ENCODE measurements at regions not wholly inside any gene's neighbourhood (a gene's known extent, or its start where the extent isn't known, plus 50 kb on each side); places are given as distances from the start of the nearest gene placed in this dataset.

DNA sequence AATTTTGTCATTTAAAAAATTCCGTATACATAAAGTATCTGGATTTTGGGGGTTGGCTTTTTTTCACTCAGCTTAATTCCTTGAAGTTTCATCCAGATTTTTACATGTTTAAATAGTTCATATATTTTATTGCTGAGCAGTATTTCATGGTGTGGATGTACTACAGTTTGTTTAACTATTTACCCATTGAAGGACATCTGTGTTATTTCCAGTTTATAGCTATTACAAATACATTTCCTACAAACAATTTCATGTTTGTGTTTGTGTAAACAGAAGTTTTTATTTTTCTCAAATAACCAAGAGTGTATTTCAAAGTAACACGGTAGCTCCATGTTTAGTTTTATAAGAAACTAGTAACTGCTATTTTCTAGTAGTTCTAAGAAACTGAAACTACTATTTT, 299.7 kb upstream of the ANO3 start:
- H3K27ac ChIP-seq: no peak overlapping the region
- TF ChIP-seq, protein P1, sequence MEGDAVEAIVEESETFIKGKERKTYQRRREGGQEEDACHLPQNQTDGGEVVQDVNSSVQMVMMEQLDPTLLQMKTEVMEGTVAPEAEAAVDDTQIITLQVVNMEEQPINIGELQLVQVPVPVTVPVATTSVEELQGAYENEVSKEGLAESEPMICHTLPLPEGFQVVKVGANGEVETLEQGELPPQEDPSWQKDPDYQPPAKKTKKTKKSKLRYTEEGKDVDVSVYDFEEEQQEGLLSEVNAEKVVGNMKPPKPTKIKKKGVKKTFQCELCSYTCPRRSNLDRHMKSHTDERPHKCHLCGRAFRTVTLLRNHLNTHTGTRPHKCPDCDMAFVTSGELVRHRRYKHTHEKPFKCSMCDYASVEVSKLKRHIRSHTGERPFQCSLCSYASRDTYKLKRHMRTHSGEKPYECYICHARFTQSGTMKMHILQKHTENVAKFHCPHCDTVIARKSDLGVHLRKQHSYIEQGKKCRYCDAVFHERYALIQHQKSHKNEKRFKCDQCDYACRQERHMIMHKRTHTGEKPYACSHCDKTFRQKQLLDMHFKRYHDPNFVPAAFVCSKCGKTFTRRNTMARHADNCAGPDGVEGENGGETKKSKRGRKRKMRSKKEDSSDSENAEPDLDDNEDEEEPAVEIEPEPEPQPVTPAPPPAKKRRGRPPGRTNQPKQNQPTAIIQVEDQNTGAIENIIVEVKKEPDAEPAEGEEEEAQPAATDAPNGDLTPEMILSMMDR (IDR thresholded peaks at IDR 0.05): no peak
- no peak for TF ChIP-seq POLR2AphosphoS5 (IDR thresholded peaks at IDR 0.05)
- TF ChIP-seq POLR2A (IDR thresholded peaks at IDR 0.05): no peak
- no peak for TF ChIP-seq EP300 (IDR thresholded peaks at IDR 0.05)
- WGBS, 2 donors: 34 to 43% methylated on average over 2 of the region's 2 CpGs
- DNase-seq: no peak
- no peaks in the 10 kb centered on the region for H3K27me3 ChIP-seq
- no peaks in the 10 kb centered on the region for H3K9me3 ChIP-seq
- no peak overlapping the region for H3K4me3 ChIP-seq
- H3K4me1 ChIP-seq: no peaks in the 10 kb centered on the region
- ATAC-seq (ENCODE audit: low FRiP score in 2 of 2): no peak
- H3K36me3 ChIP-seq: no peaks in the 10 kb centered on the region

DNA sequence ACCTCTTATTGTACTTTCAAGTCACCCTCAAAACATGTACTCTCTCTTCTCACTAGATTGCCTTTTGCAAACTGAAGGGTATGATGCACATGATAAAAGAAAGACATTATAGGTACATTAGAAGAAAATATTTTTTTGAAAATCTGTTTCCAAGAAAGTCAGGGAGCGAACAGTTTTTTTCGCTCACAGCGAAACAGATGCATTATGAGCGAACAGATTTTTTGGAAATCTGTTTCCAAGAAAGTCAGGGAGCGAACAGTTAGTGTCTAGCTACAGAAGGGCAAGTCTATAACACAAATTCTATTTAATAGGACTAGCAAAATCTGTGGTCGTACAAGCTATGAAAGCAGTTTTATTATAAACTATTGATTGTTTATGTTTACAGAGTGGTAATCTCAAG, 296.2 kb upstream of the ANO3 start:
- Histone ChIP-seq H3K27me3 (no peaks in the 10 kb centered on the region), H3K36me3 (no peaks in the 10 kb centered on the region), H3K4me3 (no peak overlapping the region), H3K27ac (no peak overlapping the region), H3K4me1 (no peaks in the 10 kb centered on the region), H3K9me3 (no peaks in the 10 kb centered on the region)
- TF ChIP-seq EP300 (IDR thresholded peaks at IDR 0.05) (no peak), POLR2AphosphoS5 (IDR thresholded peaks at IDR 0.05) (no peak), POLR2A (IDR thresholded peaks at IDR 0.05) (no peak)
- TF ChIP-seq, protein P1 (IDR thresholded peaks at IDR 0.05): no peak
- ATAC-seq (ENCODE audit: low FRiP score in 2 of 2) (no peak), DNase-seq (no peak)
- 93 to 94% methylated on average over 5 of the region's 6 CpGs for WGBS, 2 donors

DNA sequence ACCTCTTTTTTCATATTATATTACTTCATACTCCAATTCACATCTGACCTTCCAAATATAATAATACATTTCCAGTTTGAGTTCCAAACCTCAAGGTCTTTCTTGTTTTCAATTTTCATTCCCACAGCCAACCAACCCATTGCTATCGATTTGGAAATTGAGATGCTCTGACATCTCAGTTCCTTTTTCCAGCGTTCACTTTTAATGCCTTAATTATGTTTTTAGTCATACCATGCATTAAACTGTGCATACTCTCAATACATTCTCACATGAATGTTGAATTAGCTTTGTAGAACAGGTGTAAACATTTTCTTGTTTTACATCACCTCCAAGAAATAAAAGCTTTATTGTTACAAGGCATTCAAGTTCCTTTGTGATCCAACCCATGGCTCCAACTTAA, 294.2 kb upstream of the ANO3 start:
- no peak for TF ChIP-seq EP300 (IDR thresholded peaks at IDR 0.05)
- no peak for TF ChIP-seq POLR2AphosphoS5 (IDR thresholded peaks at IDR 0.05)
- TF ChIP-seq, protein P1 (IDR thresholded peaks at IDR 0.05): no peak
- no peak for TF ChIP-seq POLR2A (IDR thresholded peaks at IDR 0.05)
- Histone ChIP-seq H3K4me3 (no peak overlapping the region), H3K4me1 (no peaks in the 10 kb centered on the region), H3K27me3 (no peaks in the 10 kb centered on the region), H3K36me3 (no peaks in the 10 kb centered on the region), H3K27ac (no peak overlapping the region), H3K9me3 (no peaks in the 10 kb centered on the region)
- no peak for DNase-seq
- no peak for ATAC-seq (ENCODE audit: low FRiP score in 2 of 2)
- WGBS, 2 donors: 80 to 94% methylated on average over 2 of the region's 2 CpGs

DNA sequence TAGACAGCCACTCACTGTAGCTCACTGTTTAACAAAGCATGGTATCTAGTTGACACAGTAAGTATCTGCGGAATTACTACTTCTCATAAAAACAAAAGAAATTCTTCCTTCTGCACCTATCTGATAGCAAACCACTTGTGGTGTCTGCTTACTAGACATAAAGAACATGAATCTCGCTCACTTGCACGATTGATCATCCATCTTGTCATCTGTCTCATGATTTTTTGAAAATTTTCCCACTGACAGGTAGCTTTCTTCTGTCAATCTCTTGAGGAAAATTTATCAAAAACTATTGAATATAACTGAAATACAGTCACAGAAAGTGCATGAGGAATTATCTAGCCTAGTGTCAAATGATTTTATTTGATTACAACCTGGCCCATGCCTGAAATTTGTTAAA, 291.6 kb upstream of the ANO3 start:
- no peaks in the 10 kb centered on the region for H3K9me3 ChIP-seq
- no peak for TF ChIP-seq POLR2AphosphoS5 (IDR thresholded peaks at IDR 0.05)
- no peak for TF ChIP-seq EP300 (IDR thresholded peaks at IDR 0.05)
- WGBS, 2 donors: 60 to 67% methylated on average over 3 of the region's 3 CpGs
- no peaks in the 10 kb centered on the region for H3K27me3 ChIP-seq
- DNase-seq (no peak), ATAC-seq (ENCODE audit: low FRiP score in 2 of 2) (no peak)
- no peaks in the 10 kb centered on the region for H3K36me3 ChIP-seq
- no peak overlapping the region for H3K27ac ChIP-seq
- no peaks in the 10 kb centered on the region for H3K4me1 ChIP-seq
- H3K4me3 ChIP-seq: no peak overlapping the region

DNA sequence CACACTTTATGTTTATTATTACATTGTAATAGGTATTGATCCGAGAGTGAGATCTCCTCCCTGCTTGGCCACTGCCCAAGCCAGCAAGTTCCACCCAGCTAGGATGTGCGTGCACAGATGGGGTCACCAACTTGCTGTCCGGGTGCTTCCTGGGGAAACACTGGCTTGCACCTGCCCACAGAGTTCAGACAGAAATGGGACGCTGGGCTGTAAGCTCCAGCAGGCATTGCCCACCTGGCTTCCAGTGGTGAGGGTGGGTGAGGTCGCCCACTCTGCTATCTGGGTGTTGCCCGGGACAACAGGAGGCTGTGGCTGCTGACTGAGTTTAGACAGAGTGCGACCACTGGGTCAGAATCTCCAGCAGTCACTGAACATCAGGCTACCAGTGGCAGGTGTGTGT, 289.8 kb upstream of the ANO3 start:
- ATAC-seq (ENCODE audit: low FRiP score in 2 of 2) (no peak), DNase-seq (peak in 1 of 2 donors; percentile 1)
- H3K36me3 ChIP-seq: no peaks in the 10 kb centered on the region
- no peaks in the 10 kb centered on the region for H3K27me3 ChIP-seq
- 89 to 91% methylated on average over 3 to 7 of the region's 7 CpGs for WGBS, 2 donors
- no peaks in the 10 kb centered on the region for H3K4me1 ChIP-seq
- TF ChIP-seq, protein P1 (IDR thresholded peaks at IDR 0.05): no peak
- TF ChIP-seq EP300 (IDR thresholded peaks at IDR 0.05): no peak
- no peak for TF ChIP-seq POLR2A (IDR thresholded peaks at IDR 0.05)
- no peak for TF ChIP-seq POLR2AphosphoS5 (IDR thresholded peaks at IDR 0.05)
- H3K4me3 ChIP-seq: no peak overlapping the region
- no peak overlapping the region for H3K27ac ChIP-seq
- no peaks in the 10 kb centered on the region for H3K9me3 ChIP-seq

All from upper lobe of left lung (tissue), 6 donors.